VCaP (cell line): ENCODE measurements at regions not wholly inside any gene's neighbourhood (a gene's known extent, or its start where the extent isn't known, plus 50 kb on each side); places are given as distances from the start of the nearest gene placed in this dataset.

Source experiments
- H3K27ac ChIP-seq: fragments of 450-650 bp; 2 replicates; pipeline ENCODE4 v1.5.1; 2017
- CTCF ChIP-seq: fragments of 450-650 bp; conservative IDR thresholded peaks from 2 replicates; pipeline ENCODE4 v1.5.1; 2017; ENCODE audit warnings: mild to moderate bottlenecking, moderate library complexity

GRCh38 chr4:180426938-180427337 is 1816.3 kb upstream of the TENM3 start:
- H3K27ac ChIP-seq, result no peak overlapping the region
- TF ChIP-seq CTCF, result no peak

- TF ChIP-seq CTCF, result no peak
- H3K27ac ChIP-seq, result no peak overlapping the region
Measured at GRCh38 chr4:180430283-180430682, 1812.9 kb upstream of the TENM3 start.

GRCh38 chr4:180434131-180434895 is 1808.9 kb upstream of the TENM3 start:
- no peak for TF ChIP-seq CTCF

GRCh38 chr4:180436361-180436760 is 1806.8 kb upstream of the TENM3 start:
- H3K27ac ChIP-seq, result no peak overlapping the region
- TF ChIP-seq CTCF, result no peak

More at GRCh38 chr4:180434131-180434895, 1808.9 kb upstream of the TENM3 start:
- no peak overlapping the region for H3K27ac ChIP-seq

GRCh38 chr4:180437601-180438000 is 1805.6 kb upstream of the TENM3 start:
- no peak overlapping the region for H3K27ac ChIP-seq
- no peak for TF ChIP-seq CTCF

GRCh38 chr4:180448306-180448705 is 1794.9 kb upstream of the TENM3 start:
- TF ChIP-seq CTCF, result no peak
- H3K27ac ChIP-seq, result no peak overlapping the region

GRCh38 chr4:180449395-180449956 is 1793.7 kb upstream of the TENM3 start:
- H3K27ac ChIP-seq, result no peak overlapping the region
- peak; percentile 74 for TF ChIP-seq CTCF
